ENCODE measurements at regions not wholly inside any gene's neighbourhood (a gene's known extent, or its start where the extent isn't known, plus 50 kb on each side); places are given as distances from the start of the nearest gene placed in this dataset.
A peak's percentile ranks its signal among the peaks of the same experiment; 100 is the strongest.

- Histone ChIP-seq H3K27me3 (replicated peaks in 1 of 7) (no peaks in the 10 kb centered on the region), H3K27ac (no peak overlapping the region), H3K9me3 (no peaks in the 10 kb centered on the region), H3K36me3 (no peaks in the 10 kb centered on the region), H3K4me1 (no peaks in the 10 kb centered on the region), H3K4me3 (no peak overlapping the region)
- intact Hi-C loops (cut with DNase I; ENCODE audit: low total_unique reads), result no loop called here
- TF ChIP-seq CTCF (IDR thresholded peaks at IDR 0.05 in 8 of 11, conservative IDR thresholded peaks at IDR 0.05 in 3 of 11), result no peak
- no peak for TF ChIP-seq POLR2A (IDR thresholded peaks at IDR 0.05)
- TF ChIP-seq POLR2AphosphoS5 (IDR thresholded peaks at IDR 0.05), result no peak
- WGBS, 5 donors, result 78 to 84% (median 83%) methylated on average over 2 of the region's 2 CpGs
- no peak for DNase-seq
Measured at GRCh38 chr1:101153692-101154091, 83.1 kb upstream of the S1PR1 start.

GRCh38 chr1:101152633-101153032, 84.2 kb upstream of the S1PR1 start:
- H3K27ac ChIP-seq, result no peak overlapping the region
- no peak overlapping the region for H3K4me3 ChIP-seq
- no peaks in the 10 kb centered on the region for H3K9me3 ChIP-seq
- H3K4me1 ChIP-seq, result no peaks in the 10 kb centered on the region
- no peaks in the 10 kb centered on the region for H3K27me3 ChIP-seq (replicated peaks in 1 of 7)
- intact Hi-C loops (cut with DNase I; ENCODE audit: low total_unique reads), result no loop called here
- 87 to 93% (median 90%) methylated on average over 4 of the region's 4 CpGs for WGBS, 5 donors
- no peaks in the 10 kb centered on the region for H3K36me3 ChIP-seq
- DNase-seq, result no peak
- TF ChIP-seq POLR2AphosphoS5 (IDR thresholded peaks at IDR 0.05), result no peak

GRCh38 chr1:101151286-101151685, 85.5 kb upstream of the S1PR1 start:
- no peak for TF ChIP-seq POLR2AphosphoS5 (IDR thresholded peaks at IDR 0.05)
- no peak for TF ChIP-seq POLR2A (IDR thresholded peaks at IDR 0.05)
- no peak for TF ChIP-seq CTCF (IDR thresholded peaks at IDR 0.05 in 8 of 11, conservative IDR thresholded peaks at IDR 0.05 in 3 of 11)
- WGBS, 5 donors, result 87 to 99% (median 95%) methylated on average over 2 of the region's 2 CpGs
- intact Hi-C loops (cut with DNase I; ENCODE audit: low total_unique reads), result no loop called here
- Histone ChIP-seq H3K27ac (no peak overlapping the region), H3K4me1 (no peaks in the 10 kb centered on the region), H3K27me3 (replicated peaks in 1 of 7) (no peaks in the 10 kb centered on the region), H3K4me3 (no peak overlapping the region), H3K36me3 (no peaks in the 10 kb centered on the region), H3K9me3 (no peaks in the 10 kb centered on the region)
- no peak for DNase-seq

DNA sequence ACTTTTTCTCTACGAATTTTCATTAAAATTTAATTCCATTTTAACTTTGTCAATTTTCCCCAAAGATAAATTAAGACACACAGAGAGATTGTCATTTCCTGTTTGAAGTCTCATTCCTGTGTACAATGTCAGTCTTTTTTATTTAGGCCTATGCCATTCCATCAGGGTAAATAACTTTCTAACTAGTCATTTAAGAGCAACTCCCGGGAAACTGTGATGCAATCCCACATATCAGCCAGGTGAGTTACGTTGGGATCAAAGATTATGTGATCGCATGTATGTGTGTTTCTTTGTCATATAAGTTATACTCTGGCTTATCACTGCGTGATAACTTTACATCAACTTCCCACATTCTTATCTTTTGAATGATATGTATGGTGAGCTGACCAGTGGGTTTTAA, 86.1 kb upstream of the S1PR1 start:
- DNase-seq, result no peak
- intact Hi-C loops (cut with DNase I; ENCODE audit: low total_unique reads), result no loop called here
- TF ChIP-seq POLR2A (IDR thresholded peaks at IDR 0.05) (no peak), CTCF (IDR thresholded peaks at IDR 0.05 in 8 of 11, conservative IDR thresholded peaks at IDR 0.05 in 3 of 11) (no peak)
- no peaks in the 10 kb centered on the region for H3K9me3 ChIP-seq
- H3K4me3 ChIP-seq, result no peak overlapping the region
- H3K4me1 ChIP-seq, result no peaks in the 10 kb centered on the region
- WGBS, 5 donors, result 80 to 88% (median 85%) methylated on average over 5 of the region's 5 CpGs
- no peaks in the 10 kb centered on the region for H3K27me3 ChIP-seq (replicated peaks in 1 of 7)
- H3K27ac ChIP-seq, result peak overlapping the region in 6 of 8 donors; percentile 0 to 49 (median 19)
- no peaks in the 10 kb centered on the region for H3K36me3 ChIP-seq

GRCh38 chr1:101150266-101150665, 86.6 kb upstream of the S1PR1 start:
- TF ChIP-seq POLR2A (IDR thresholded peaks at IDR 0.05) (no peak), POLR2AphosphoS5 (IDR thresholded peaks at IDR 0.05) (no peak), CTCF (IDR thresholded peaks at IDR 0.05 in 8 of 11, conservative IDR thresholded peaks at IDR 0.05 in 3 of 11) (no peak)
- H3K27ac ChIP-seq, result peak overlapping the region in 6 of 8 donors; percentile 0 to 49 (median 19)

More at GRCh38 chr1:101150266-101150665, 86.6 kb upstream of the S1PR1 start:
- intact Hi-C loops (cut with DNase I; ENCODE audit: low total_unique reads), result no loop called here
- H3K4me1 ChIP-seq, result peaks cover 0 to under 1% (median 0%) of the 10 kb centered on the region in 6 donors
- H3K9me3 ChIP-seq, result no peaks in the 10 kb centered on the region
- H3K36me3 ChIP-seq, result no peaks in the 10 kb centered on the region
- H3K4me3 ChIP-seq, result no peak overlapping the region
- 72 to 86% (median 81%) methylated on average over 4 of the region's 4 CpGs for WGBS, 5 donors
- DNase-seq, result no peak
- H3K27me3 ChIP-seq (replicated peaks in 1 of 7), result no peaks in the 10 kb centered on the region
